Neuronal stem cell (in vitro differentiated cells): ENCODE measurements at regions not wholly inside any gene's neighbourhood (a gene's known extent, or its start where the extent isn't known, plus 50 kb on each side); places are given as distances from the start of the nearest gene placed in this dataset.

Experiments
- DNase-seq: peaks from one replicate; pipeline ENCODE4 v3.0.0-alpha.2; 2013; ENCODE audit warnings: low spot score
- H2AFZ ChIP-seq: one replicate; pipeline ENCODE4 v1.6.1; 2013; ENCODE audit warnings: mild to moderate bottlenecking, low read length, inconsistent platforms
- H2AK5ac ChIP-seq: 2 replicates; pipeline ENCODE4 v1.6.1; 2013; ENCODE audit warnings: low read depth, mild to moderate bottlenecking, inconsistent platforms, low read length, moderate library complexity, mixed read lengths
- H2BK120ac ChIP-seq: 2 replicates; pipeline ENCODE4 v1.6.1; 2013; ENCODE audit warnings: low read depth, mild to moderate bottlenecking, inconsistent platforms, low read length, moderate library complexity, mixed read lengths
- H2BK12ac ChIP-seq: one replicate; pipeline ENCODE4 v1.6.1; 2013; ENCODE audit warnings: low read length, inconsistent platforms
- H2BK15ac ChIP-seq: 2 replicates; pipeline ENCODE4 v1.6.1; 2013; ENCODE audit warnings: mild to moderate bottlenecking, low read length, inconsistent platforms, mixed read lengths
- H2BK5ac ChIP-seq: one replicate; pipeline ENCODE4 v1.6.1; 2013; ENCODE audit warnings: inconsistent platforms, mild to moderate bottlenecking, low read length, moderate library complexity
- H3K14ac ChIP-seq: one replicate; pipeline ENCODE4 v1.6.1; 2013; ENCODE audit warnings: low read length, inconsistent platforms
- H3K18ac ChIP-seq: 2 replicates; pipeline ENCODE4 v1.6.1; 2013; ENCODE audit warnings: low read length, inconsistent platforms
- H3K23ac ChIP-seq: 2 replicates; pipeline ENCODE4 v1.6.1; 2013; ENCODE audit warnings: low read depth, mild to moderate bottlenecking, mixed read lengths, low read length, inconsistent platforms; ENCODE audit not compliant: poor library complexity
- H3K27ac ChIP-seq: replicated peaks from 3 replicates; pipeline ENCODE4 v1.5.1; 2013; ENCODE audit warnings: low read length, inconsistent platforms
- H3K27me3 ChIP-seq, 3 experiments: 2 replicates each; pipeline ENCODE4 v1.6.1; 2013; ENCODE audit warnings: low read length in 3 of 3, mild to moderate bottlenecking in 2 of 3, inconsistent platforms in 1 of 3, low read depth in 1 of 3, mixed read lengths in 1 of 3, moderate library complexity in 1 of 3; ENCODE audit not compliant: control insufficient read depth in 3 of 3, insufficient read depth in 3 of 3
- H3K36me3 ChIP-seq, 2 donors: replicated peaks in 1 of 2; 2 replicates each; pipeline ENCODE4 v1.6.1; 2013; ENCODE audit warnings: low read length in 2 of 2; ENCODE audit not compliant: control insufficient read depth in 2 of 2, insufficient read depth in 2 of 2
- H3K4ac ChIP-seq: 2 replicates; pipeline ENCODE4 v1.6.1; 2013; ENCODE audit warnings: inconsistent platforms, mild to moderate bottlenecking, low read length, moderate library complexity
- H3K4me1 ChIP-seq, 2 donors: 1 replicate in 1 of 2; 2 replicates in 1 of 2; pipeline ENCODE4 v1.6.1; 2013; ENCODE audit warnings: low read length in 2 of 2, low read depth in 1 of 2; ENCODE audit not compliant: control insufficient read depth in 2 of 2, insufficient read depth in 1 of 2
- H3K4me2 ChIP-seq: one replicate; pipeline ENCODE4 v1.6.1; 2013; ENCODE audit warnings: mild to moderate bottlenecking, low read length, inconsistent platforms; ENCODE audit not compliant: insufficient read depth, poor library complexity, severe bottlenecking
- H3K4me3 ChIP-seq, 2 donors: 2 replicates each; pipeline ENCODE4 v1.5.1; 2013; ENCODE audit warnings: low read length in 2 of 2, mild to moderate bottlenecking in 2 of 2, inconsistent platforms in 1 of 2, moderate library complexity in 1 of 2
- H3K79me1 ChIP-seq: one replicate; pipeline ENCODE4 v1.6.1; 2013; ENCODE audit warnings: low read depth, mild to moderate bottlenecking, inconsistent platforms, low read length, moderate library complexity
- H3K9ac ChIP-seq: one replicate; pipeline ENCODE4 v1.6.1; 2013; ENCODE audit warnings: mild to moderate bottlenecking, low read depth, low read length, inconsistent platforms; ENCODE audit not compliant: poor library complexity
- H3K9me3 ChIP-seq, 2 donors: replicated peaks in 1 of 2; 2 replicates each; pipeline versions ENCODE3 to v1.6.1; 2013; ENCODE audit warnings: low read length in 2 of 2, mild to moderate bottlenecking in 2 of 2, inconsistent platforms in 1 of 2, low read depth in 1 of 2, mixed read lengths in 1 of 2, moderate library complexity in 1 of 2; ENCODE audit not compliant: control insufficient read depth in 2 of 2, insufficient read depth in 1 of 2
- H4K8ac ChIP-seq: one replicate; pipeline ENCODE4 v1.6.1; 2013; ENCODE audit warnings: low read depth, mild to moderate bottlenecking, inconsistent platforms, low read length, moderate library complexity
- H4K91ac ChIP-seq: one replicate; pipeline ENCODE4 v1.6.1; 2013; ENCODE audit warnings: low read length, low read depth, mild to moderate bottlenecking, inconsistent platforms; ENCODE audit not compliant: poor library complexity
- WGBS, 2 donors: extraction: QIAGEN DNeasy Blood & Tissue Kit; methylation state at CpG; one replicate each; pipeline ENCODE4 v1.1.7; 2013; ENCODE audit warnings: missing lambda C conversion rate in 2 of 2, mixed read lengths in 1 of 2; ENCODE audit not compliant: insufficient read length in 2 of 2, insufficient replicate concordance in 1 of 2; ENCODE audit errors: extremely low coverage in 2 of 2; 5-methylcytosine and 5-hydroxymethylcytosine counted together

DNA sequence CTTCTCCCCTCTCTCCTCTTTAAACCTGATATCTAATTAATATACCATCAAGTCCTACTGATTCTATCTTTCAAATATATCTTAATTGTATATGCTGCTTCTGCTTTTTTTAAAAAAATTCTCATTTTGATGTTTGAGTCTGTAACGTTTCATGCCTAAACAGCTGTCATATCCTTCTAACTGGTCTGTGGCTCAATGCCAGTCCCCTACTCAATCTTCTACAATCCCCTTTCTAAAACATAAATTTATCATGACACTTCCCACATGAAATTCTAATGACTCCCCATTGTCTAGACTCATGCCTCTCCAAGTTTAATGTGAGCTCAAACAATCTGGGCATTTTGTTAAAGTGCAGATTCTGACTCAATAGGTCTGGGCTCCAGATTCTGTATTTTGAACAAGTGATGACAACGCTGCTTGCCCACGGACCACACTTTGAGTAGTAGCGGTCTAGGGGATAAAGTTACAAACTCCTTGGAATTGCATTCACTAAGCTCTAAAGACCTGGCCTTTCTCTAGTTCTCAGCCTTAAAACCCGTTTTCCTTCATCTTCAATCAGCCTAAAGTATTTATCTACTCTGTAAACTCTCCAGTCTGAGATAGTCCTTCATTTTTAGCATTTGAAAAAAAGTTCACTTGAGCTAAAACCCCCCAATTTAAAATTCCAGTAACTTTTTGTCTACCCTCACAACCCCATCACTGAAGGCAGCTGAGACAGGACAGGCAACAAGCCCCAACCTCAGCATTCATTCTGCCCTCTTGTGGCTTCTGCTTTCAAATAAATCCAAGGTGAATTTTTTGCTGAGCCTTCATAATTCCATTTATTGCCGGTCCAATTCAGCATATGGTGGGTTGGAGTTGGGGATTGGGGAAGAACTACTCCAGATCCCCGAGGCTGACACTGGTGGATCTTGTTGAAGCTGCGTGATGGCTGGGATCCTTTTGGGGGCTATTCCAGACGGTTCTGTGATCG lies 88.1 kb upstream of the THRB start:
- Histone ChIP-seq H2AFZ (no peak overlapping the region), H2BK120ac (no peak overlapping the region), H3K4ac (no peak overlapping the region), H3K27ac (no peak overlapping the region), H2AK5ac (no peak overlapping the region), H2BK12ac (no peak overlapping the region), H3K36me3 (no peaks in the 10 kb centered on the region), H3K4me2 (no peak overlapping the region), H3K18ac (no peak overlapping the region), H3K4me3 (no peak overlapping the region), H3K14ac (no peak overlapping the region), H3K4me1 (peaks cover 0 to 5% of the 10 kb centered on the region in 2 donors), H4K91ac (no peak overlapping the region), H3K9ac (no peak overlapping the region), H4K8ac (no peak overlapping the region), H3K9me3 (no peaks in the 10 kb centered on the region), H3K27me3 (no peaks in the 10 kb centered on the region), H3K23ac (no peak overlapping the region), H3K79me1 (no peaks in the 10 kb centered on the region), H2BK15ac (no peak overlapping the region), H2BK5ac (no peak overlapping the region)
- no CpG with 5 or more reads among the region's 10 CpGs for WGBS, 2 donors
- DNase-seq, result no peak

- Histone ChIP-seq H3K9ac (no peak overlapping the region), H3K27ac (no peak overlapping the region), H3K18ac (no peak overlapping the region), H2AFZ (no peak overlapping the region), H3K4me3 (no peak overlapping the region), H4K91ac (no peak overlapping the region), H3K23ac (no peak overlapping the region), H3K14ac (no peak overlapping the region), H3K4ac (no peak overlapping the region), H3K27me3 (no peaks in the 10 kb centered on the region), H3K79me1 (no peaks in the 10 kb centered on the region), H3K4me2 (no peak overlapping the region), H3K9me3 (no peaks in the 10 kb centered on the region), H3K36me3 (no peaks in the 10 kb centered on the region), H2BK5ac (no peak overlapping the region), H2BK15ac (no peak overlapping the region), H3K4me1 (peaks cover 0 to 2% of the 10 kb centered on the region in 2 donors), H4K8ac (no peak overlapping the region), H2AK5ac (no peak overlapping the region), H2BK120ac (no peak overlapping the region), H2BK12ac (no peak overlapping the region)
- no CpG with 5 or more reads among the region's 4 CpGs for WGBS, 2 donors
- DNase-seq, result no peak
Observed at GRCh38 chr3:24586920-24587319, 92.3 kb upstream of the THRB start.

- H3K4me2 ChIP-seq, result no peak overlapping the region
- H3K4me3 ChIP-seq, result no peak overlapping the region
- no peak for DNase-seq
- H3K79me1 ChIP-seq, result no peaks in the 10 kb centered on the region
- H3K4me1 ChIP-seq, result peaks cover 0 to 6% of the 10 kb centered on the region in 2 donors
- no peak overlapping the region for H2BK5ac ChIP-seq
- H2AFZ ChIP-seq, result no peak overlapping the region
- H2BK15ac ChIP-seq, result no peak overlapping the region
- no peak overlapping the region for H3K9ac ChIP-seq
- no peak overlapping the region for H2BK120ac ChIP-seq
- no CpG with 5 or more reads among the region's 6 CpGs for WGBS, 2 donors
- H3K4ac ChIP-seq, result no peak overlapping the region
- no peaks in the 10 kb centered on the region for H3K27me3 ChIP-seq
- no peaks in the 10 kb centered on the region for H3K9me3 ChIP-seq
- no peak overlapping the region for H3K27ac ChIP-seq
- H2AK5ac ChIP-seq, result no peak overlapping the region
- H3K14ac ChIP-seq, result no peak overlapping the region
- no peak overlapping the region for H2BK12ac ChIP-seq
- no peak overlapping the region for H4K8ac ChIP-seq
- H3K18ac ChIP-seq, result no peak overlapping the region
- H4K91ac ChIP-seq, result no peak overlapping the region
- no peak overlapping the region for H3K23ac ChIP-seq
- H3K36me3 ChIP-seq, result no peaks in the 10 kb centered on the region
Observed at GRCh38 chr3:24588629-24589512, 94.2 kb upstream of the THRB start.

- no peaks in the 10 kb centered on the region for H3K79me1 ChIP-seq
- H3K23ac ChIP-seq, result no peak overlapping the region
- DNase-seq, result no peak
- H2AFZ ChIP-seq, result no peak overlapping the region
- H3K4ac ChIP-seq, result no peak overlapping the region
- no peak overlapping the region for H3K4me2 ChIP-seq
- peaks cover 0 to 6% of the 10 kb centered on the region in 2 donors for H3K4me1 ChIP-seq
- H3K36me3 ChIP-seq, result no peaks in the 10 kb centered on the region
- no peak overlapping the region for H3K18ac ChIP-seq
- WGBS, 2 donors, result no CpG with 5 or more reads among the region's 1 CpG
- H3K27me3 ChIP-seq, result no peaks in the 10 kb centered on the region
- H4K8ac ChIP-seq, result no peak overlapping the region
- H2BK12ac ChIP-seq, result no peak overlapping the region
- H2BK15ac ChIP-seq, result no peak overlapping the region
- no peak overlapping the region for H2BK120ac ChIP-seq
- H3K4me3 ChIP-seq, result no peak overlapping the region
- H2AK5ac ChIP-seq, result no peak overlapping the region
- H2BK5ac ChIP-seq, result no peak overlapping the region
- no peak overlapping the region for H3K9ac ChIP-seq
- H3K9me3 ChIP-seq, result no peaks in the 10 kb centered on the region
- H3K27ac ChIP-seq, result no peak overlapping the region
- no peak overlapping the region for H4K91ac ChIP-seq
- no peak overlapping the region for H3K14ac ChIP-seq
Observed at GRCh38 chr3:24589513-24589851, 94.8 kb upstream of the THRB start.
